HCT116 (cell line): ENCODE measurements at regions not wholly inside any gene's neighbourhood (a gene's known extent, or its start where the extent isn't known, plus 50 kb on each side); places are given as distances from the start of the nearest gene placed in this dataset.

Experiments
- ATAC-seq: fragments of 200-7000 bp; cut with Tn5 transposase; 2 replicates; pipeline ENCODE4 v1.9.1; 2020; ENCODE audit warnings: mild to moderate bottlenecking, moderate library complexity
- BruUV-seq: library from RNA; stranded (reverse); fragments of 400-500 nt; replicated peaks from 2 replicates; lab custom pipeline; 2021; lab: Mats Ljungman, UMichigan
- CTCF ChIA-PET: fragments of 300-600 bp; sonication (Branson Sonifier 250); formaldehyde crosslinking; loops from one replicate; lab custom pipeline; 2021; ENCODE audit warnings: antibody characterized with exemption; lab: Charles Lee
- POLR2A ChIA-PET: fragments of 300-600, 350-600 bp; sonication (Branson Sonifier 250); formaldehyde crosslinking; loops from one replicate; lab custom pipeline; 2021; ENCODE audit warnings: antibody characterized with exemption; lab: Charles Lee
- RAD21 ChIA-PET, 2 experiments: fragments of 300-600 bp; sonication (Branson Sonifier 250); formaldehyde crosslinking; loops; one replicate each; lab custom pipeline; 2023; ENCODE audit warnings: low total read pairs in 2 of 2; ENCODE audit not compliant: uncharacterized antibody in 2 of 2, unreplicated experiment in 2 of 2, low non-redundant PET in 1 of 2; lab: Charles Lee
- DNase-seq: peaks from one replicate; pipeline ENCODE4 v3.0.0-alpha.2; 2010; ENCODE audit warnings: low read depth, low spot score
- H2AFZ ChIP-seq: fragments of 200-600 bp; shearing (Covaris generic), sonication (generic); 2 replicates; pipeline ENCODE4 v1.6.1; 2017; ENCODE audit warnings: low read depth, mixed run types, mixed read lengths, antibody characterized with exemption, low read length; ENCODE audit not compliant: poor library complexity, severe bottlenecking
- H3K27ac ChIP-seq: 2 replicates; pipeline ENCODE4 v1.5.1; 2012; ENCODE audit warnings: low read depth, low read length
- H3K27me3 ChIP-seq: fragments of 200-600 bp; sonication (generic); 2 replicates; pipeline ENCODE4 v1.6.1; 2016; ENCODE audit warnings: mixed run types, low read length, mixed read lengths; ENCODE audit not compliant: insufficient read depth
- H3K36me3 ChIP-seq, 2 experiments: fragments of 200-500 bp in 1 of 2; fragments of 200-600 bp in 1 of 2; sonication (Bioruptor generic) in 1 of 2; sonication (generic) in 1 of 2; 2 replicates each; pipeline versions ENCODE4 v1.5.1 to v1.6.1; 2014 to 2016; ENCODE audit warnings: low read length in 2 of 2, inconsistent platforms in 1 of 2, mixed read lengths in 1 of 2, mixed run types in 1 of 2; ENCODE audit not compliant: insufficient read depth in 2 of 2, control insufficient read depth in 1 of 2
- H3K4me1 ChIP-seq, 2 experiments: fragments of 200-600 bp in 1 of 2; sonication (generic) in 1 of 2; 2 replicates each; pipeline versions ENCODE4 v1.5.1 to v1.6.1; 2012 to 2017; ENCODE audit warnings: low read length in 2 of 2, inconsistent platforms in 1 of 2, mild to moderate bottlenecking in 1 of 2, mixed read lengths in 1 of 2, mixed run types in 1 of 2, moderate library complexity in 1 of 2; ENCODE audit not compliant: insufficient read depth in 2 of 2, control insufficient read depth in 1 of 2
- H3K4me2 ChIP-seq: fragments of 200-600 bp; sonication (generic); 2 replicates; pipeline ENCODE4 v1.6.1; 2017; ENCODE audit warnings: mixed run types, low read length, mixed read lengths
- H3K4me3 ChIP-seq, 2 experiments: fragments of 200-600 bp in 1 of 2; sonication (generic) in 1 of 2; replicated peaks in 1 of 2; 2 replicates each; pipeline ENCODE4 v1.5.1; 2011 to 2016; ENCODE audit warnings: low read length in 2 of 2, control low read depth in 1 of 2, low read depth in 1 of 2, mild to moderate bottlenecking in 1 of 2, mixed read lengths in 1 of 2, mixed run types in 1 of 2
- H3K79me2 ChIP-seq: fragments of 200-600 bp; sonication (generic); 2 replicates; pipeline ENCODE4 v1.6.1; 2017; ENCODE audit warnings: mild to moderate bottlenecking, mixed run types, low read length, moderate library complexity, mixed read lengths; ENCODE audit not compliant: insufficient read depth
- H3K9ac ChIP-seq: fragments of 200-600 bp; sonication (generic); 2 replicates; pipeline ENCODE4 v1.6.1; 2016; ENCODE audit warnings: low read length, mixed read lengths
- H3K9me2 ChIP-seq: fragments of 200-600 bp; sonication (generic), shearing (Covaris generic); 2 replicates; pipeline ENCODE4 v1.6.1; 2017; ENCODE audit warnings: mixed run types, mild to moderate bottlenecking, moderate library complexity; ENCODE audit not compliant: insufficient read depth
- H3K9me3 ChIP-seq, 2 experiments: fragments of 200-500 bp in 1 of 2; fragments of 200-600 bp in 1 of 2; sonication (Bioruptor generic) in 1 of 2; sonication (generic) in 1 of 2; 2 replicates each; pipeline ENCODE4 v1.6.1; 2014 to 2017; ENCODE audit warnings: low read length in 2 of 2, mixed read lengths in 2 of 2, inconsistent platforms in 1 of 2, low read depth in 1 of 2, mild to moderate bottlenecking in 1 of 2, mixed run types in 1 of 2, moderate library complexity in 1 of 2; ENCODE audit not compliant: control insufficient read depth in 1 of 2, insufficient read depth in 1 of 2
- H4K20me1 ChIP-seq: fragments of 200-600 bp; sonication (generic), shearing (Covaris generic); 2 replicates; pipeline ENCODE4 v1.6.1; 2017; ENCODE audit warnings: mixed run types, mild to moderate bottlenecking, moderate library complexity; ENCODE audit not compliant: insufficient read depth
- EGR1 ChIP-seq: IDR thresholded peaks from 2 replicates; pipeline ENCODE4 v1.6.1; 2012; ENCODE audit warnings: low read depth
- EZH2phosphoT487 ChIP-seq: fragments of 200-600 bp; IDR thresholded peaks from 2 replicates; pipeline ENCODE4 v1.6.1; 2018; ENCODE audit warnings: antibody characterized with exemption, borderline replicate concordance
- FOSL1 ChIP-seq: IDR thresholded peaks from 2 replicates; pipeline ENCODE4 v1.6.1; 2012; ENCODE audit warnings: low read depth
- SIN3A ChIP-seq: IDR thresholded peaks from 2 replicates; pipeline ENCODE4 v1.6.1; 2012; ENCODE audit warnings: low read depth
- SP1 ChIP-seq: IDR thresholded peaks from 2 replicates; pipeline ENCODE4 v1.6.1; 2012; ENCODE audit warnings: low read depth
- SRF ChIP-seq: IDR thresholded peaks from 2 replicates; pipeline ENCODE4 v1.6.1; 2012; ENCODE audit warnings: low read depth
- TCF7L2 ChIP-seq: IDR thresholded peaks from 2 replicates; pipeline ENCODE4 v1.7.0; 2011; ENCODE audit warnings: borderline replicate concordance, inconsistent platforms; ENCODE audit not compliant: insufficient read depth, insufficient read length; ENCODE audit errors: extremely low read depth
- YY1 ChIP-seq: IDR thresholded peaks from 2 replicates; pipeline ENCODE4 v1.6.1; 2011; ENCODE audit warnings: low read length, low read depth, moderate library complexity, mild to moderate bottlenecking; ENCODE audit not compliant: insufficient replicate concordance; ENCODE audit errors: extremely low read depth
- ZFX ChIP-seq: fragments of 450-650 bp; IDR thresholded peaks from 2 replicates; pipeline ENCODE4 v1.6.1; 2017
- ZNF274 ChIP-seq: fragments of 200-500 bp; sonication (Bioruptor generic); IDR thresholded peaks from 2 replicates; pipeline ENCODE4 v1.6.1; 2014; ENCODE audit warnings: mild to moderate bottlenecking, low read depth, low read length, inconsistent platforms
- intact Hi-C: fragments of 100-400 bp; cut with micrococcal nuclease; formaldehyde crosslinking; loops from 2 replicates; pipeline ENCODE4 v1.10.0; 2022
- TF ChIP-seq, protein P1 (sequence below): IDR thresholded peaks from 2 replicates; pipeline ENCODE4 v1.6.1; 2012; ENCODE audit warnings: low read depth
- TF ChIP-seq, protein P2 (sequence below): IDR thresholded peaks from 2 replicates; pipeline ENCODE4 v1.6.1; 2012

DNA sequence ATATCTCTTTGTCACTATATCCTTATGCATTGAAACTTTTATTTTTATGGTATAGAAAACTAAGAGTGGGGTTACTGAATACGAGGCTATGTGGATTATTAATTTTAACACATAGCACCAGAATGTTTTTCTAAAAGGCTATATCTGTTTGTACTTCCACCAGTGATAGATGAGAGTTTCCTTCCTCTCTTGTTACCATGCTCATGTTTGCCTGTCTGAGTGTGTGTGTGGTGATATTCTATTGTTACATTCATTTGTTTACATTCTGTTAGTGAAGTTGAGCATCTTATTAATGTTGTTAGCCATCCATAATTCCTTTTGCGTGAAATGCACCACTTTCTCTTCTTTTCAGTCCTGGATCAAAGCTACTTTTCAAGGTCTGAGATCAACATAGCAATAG lies 54.1 kb upstream of the ALDH1A1 start:
- RAD21 ChIA-PET, result no interaction called here
- H3K9me3 ChIP-seq, result no peaks in the 10 kb centered on the region
- no peak overlapping the region for H3K4me2 ChIP-seq
- no peaks in the 10 kb centered on the region for H3K27me3 ChIP-seq
- H4K20me1 ChIP-seq, result no peaks in the 10 kb centered on the region
- 0 out of 2 replicates have a peak, but pooled peaks cover under 1% of the 10 kb centered on the region for H3K9me2 ChIP-seq
- DNase-seq (no peak), ATAC-seq (no peak)
- POLR2A ChIA-PET, result no interaction called here
- intact Hi-C loops, result no loop called here
- no peaks in the 10 kb centered on the region for H3K79me2 ChIP-seq
- H3K36me3 ChIP-seq, result no peaks in the 10 kb centered on the region
- H3K27ac ChIP-seq, result no peak overlapping the region
- no TSS peak for BruUV-seq
- no peak overlapping the region for H3K9ac ChIP-seq
- H2AFZ ChIP-seq, result no peak overlapping the region
- TF ChIP-seq SRF (no peak), EGR1 (no peak), YY1 (no peak), ZFX (no peak), SIN3A (no peak), EZH2phosphoT487 (no peak), FOSL1 (no peak), SP1 (no peak), ZNF274 (no peak), TCF7L2 (no peak)
- TF ChIP-seq, protein P1, sequence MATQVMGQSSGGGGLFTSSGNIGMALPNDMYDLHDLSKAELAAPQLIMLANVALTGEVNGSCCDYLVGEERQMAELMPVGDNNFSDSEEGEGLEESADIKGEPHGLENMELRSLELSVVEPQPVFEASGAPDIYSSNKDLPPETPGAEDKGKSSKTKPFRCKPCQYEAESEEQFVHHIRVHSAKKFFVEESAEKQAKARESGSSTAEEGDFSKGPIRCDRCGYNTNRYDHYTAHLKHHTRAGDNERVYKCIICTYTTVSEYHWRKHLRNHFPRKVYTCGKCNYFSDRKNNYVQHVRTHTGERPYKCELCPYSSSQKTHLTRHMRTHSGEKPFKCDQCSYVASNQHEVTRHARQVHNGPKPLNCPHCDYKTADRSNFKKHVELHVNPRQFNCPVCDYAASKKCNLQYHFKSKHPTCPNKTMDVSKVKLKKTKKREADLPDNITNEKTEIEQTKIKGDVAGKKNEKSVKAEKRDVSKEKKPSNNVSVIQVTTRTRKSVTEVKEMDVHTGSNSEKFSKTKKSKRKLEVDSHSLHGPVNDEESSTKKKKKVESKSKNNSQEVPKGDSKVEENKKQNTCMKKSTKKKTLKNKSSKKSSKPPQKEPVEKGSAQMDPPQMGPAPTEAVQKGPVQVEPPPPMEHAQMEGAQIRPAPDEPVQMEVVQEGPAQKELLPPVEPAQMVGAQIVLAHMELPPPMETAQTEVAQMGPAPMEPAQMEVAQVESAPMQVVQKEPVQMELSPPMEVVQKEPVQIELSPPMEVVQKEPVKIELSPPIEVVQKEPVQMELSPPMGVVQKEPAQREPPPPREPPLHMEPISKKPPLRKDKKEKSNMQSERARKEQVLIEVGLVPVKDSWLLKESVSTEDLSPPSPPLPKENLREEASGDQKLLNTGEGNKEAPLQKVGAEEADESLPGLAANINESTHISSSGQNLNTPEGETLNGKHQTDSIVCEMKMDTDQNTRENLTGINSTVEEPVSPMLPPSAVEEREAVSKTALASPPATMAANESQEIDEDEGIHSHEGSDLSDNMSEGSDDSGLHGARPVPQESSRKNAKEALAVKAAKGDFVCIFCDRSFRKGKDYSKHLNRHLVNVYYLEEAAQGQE, result no peak
- TF ChIP-seq, protein P2, sequence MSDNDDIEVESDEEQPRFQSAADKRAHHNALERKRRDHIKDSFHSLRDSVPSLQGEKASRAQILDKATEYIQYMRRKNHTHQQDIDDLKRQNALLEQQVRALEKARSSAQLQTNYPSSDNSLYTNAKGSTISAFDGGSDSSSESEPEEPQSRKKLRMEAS, result no peak
- CTCF ChIA-PET, result no interaction called here
- H3K4me3 ChIP-seq, result no peak overlapping the region
- no peaks in the 10 kb centered on the region for H3K4me1 ChIP-seq
